Gastroesophageal sphincter (tissue), 3 donors: ENCODE measurements at regions not wholly inside any gene's neighbourhood (a gene's known extent, or its start where the extent isn't known, plus 50 kb on each side); places are given as distances from the start of the nearest gene placed in this dataset.

ENCODE experiments used
- EP300 ChIP-seq: sonication (generic); formaldehyde crosslinking; IDR thresholded peaks from one replicate; pipeline ENCODE4 v1.6.1; 2017; ENCODE audit warnings: antibody characterized with exemption, mild to moderate bottlenecking
- POLR2A ChIP-seq, 2 donors: fragments of 450-650 bp; IDR thresholded peaks; one replicate each; pipeline ENCODE4 v1.6.1; 2017; ENCODE audit warnings: antibody characterized with exemption in 2 of 2, mild to moderate bottlenecking in 2 of 2, moderate library complexity in 1 of 2
- TF ChIP-seq, protein P1 (sequence below), 4 experiments: fragments of 200-600 bp in 2 of 4; fragments of 450-650 bp in 2 of 4; sonication (generic) in 1 of 4; IDR thresholded peaks; one replicate each; pipeline ENCODE4 v1.5.1; 2017 to 2019; ENCODE audit warnings: antibody characterized with exemption in 4 of 4, mild to moderate bottlenecking in 2 of 4, moderate library complexity in 2 of 4

- TF ChIP-seq, protein P1, sequence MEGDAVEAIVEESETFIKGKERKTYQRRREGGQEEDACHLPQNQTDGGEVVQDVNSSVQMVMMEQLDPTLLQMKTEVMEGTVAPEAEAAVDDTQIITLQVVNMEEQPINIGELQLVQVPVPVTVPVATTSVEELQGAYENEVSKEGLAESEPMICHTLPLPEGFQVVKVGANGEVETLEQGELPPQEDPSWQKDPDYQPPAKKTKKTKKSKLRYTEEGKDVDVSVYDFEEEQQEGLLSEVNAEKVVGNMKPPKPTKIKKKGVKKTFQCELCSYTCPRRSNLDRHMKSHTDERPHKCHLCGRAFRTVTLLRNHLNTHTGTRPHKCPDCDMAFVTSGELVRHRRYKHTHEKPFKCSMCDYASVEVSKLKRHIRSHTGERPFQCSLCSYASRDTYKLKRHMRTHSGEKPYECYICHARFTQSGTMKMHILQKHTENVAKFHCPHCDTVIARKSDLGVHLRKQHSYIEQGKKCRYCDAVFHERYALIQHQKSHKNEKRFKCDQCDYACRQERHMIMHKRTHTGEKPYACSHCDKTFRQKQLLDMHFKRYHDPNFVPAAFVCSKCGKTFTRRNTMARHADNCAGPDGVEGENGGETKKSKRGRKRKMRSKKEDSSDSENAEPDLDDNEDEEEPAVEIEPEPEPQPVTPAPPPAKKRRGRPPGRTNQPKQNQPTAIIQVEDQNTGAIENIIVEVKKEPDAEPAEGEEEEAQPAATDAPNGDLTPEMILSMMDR (IDR thresholded peaks at IDR 0.05) = no peak
- TF ChIP-seq EP300 (no peak), POLR2A (IDR thresholded peaks at IDR 0.05) (no peak)
These were observed 192.8 kb upstream of the BCOR start for GRCh38 chrX:40290517-40290916.
